SK-N-SH (cell line): ENCODE measurements at regions not wholly inside any gene's neighbourhood (a gene's known extent, or its start where the extent isn't known, plus 50 kb on each side); places are given as distances from the start of the nearest gene placed in this dataset.

Source experiments
- CTCF ChIA-PET: fragments of 300-600, 350-600 bp; formaldehyde crosslinking; extraction: SDS; loops from one replicate; lab custom pipeline; 2021; lab: Yijun Ruan, JAX
- POLR2A ChIA-PET: fragments of 350-600 bp; sonication (Branson Sonifier 250); formaldehyde crosslinking; extraction: SDS; loops from one replicate; lab custom pipeline; 2020; ENCODE audit warnings: antibody characterized with exemption, inconsistent platforms; lab: Yijun Ruan, JAX
- DNase-seq: peaks from one replicate; pipeline ENCODE4 v3.0.0; 2012
- H2AFZ ChIP-seq: fragments of 200-600 bp; sonication (generic); 2 replicates; pipeline ENCODE4 v1.8.1; 2016; ENCODE audit warnings: antibody characterized with exemption, mild to moderate bottlenecking, low read depth
- H3F3A ChIP-seq: fragments of 200-600 bp; sonication (generic); replicated peaks from 2 replicates; pipeline ENCODE3; 2016; ENCODE audit warnings: antibody characterized with exemption, mild to moderate bottlenecking; ENCODE audit not compliant: insufficient read depth
- H3K27ac ChIP-seq, 2 experiments: fragments of 200-500 bp in 1 of 2; fragments of 200-600 bp in 1 of 2; sonication (Bioruptor generic) in 1 of 2; sonication (generic), shearing (Covaris generic) in 1 of 2; 2 replicates each; pipeline versions ENCODE4 v1.5.1 to v1.6.1; 2014 to 2016; ENCODE audit warnings: low read depth in 2 of 2, inconsistent platforms in 1 of 2, low read length in 1 of 2, mild to moderate bottlenecking in 1 of 2, mixed read lengths in 1 of 2
- H3K27me3 ChIP-seq: fragments of 200-600 bp; sonication (generic), shearing (Covaris generic); 2 replicates; pipeline ENCODE4 v1.6.1; 2016; ENCODE audit warnings: mixed run types; ENCODE audit not compliant: insufficient read depth
- H3K36me3 ChIP-seq, 2 experiments: fragments of 200-500 bp in 1 of 2; fragments of 200-600 bp in 1 of 2; sonication (Bioruptor generic) in 1 of 2; sonication (generic) in 1 of 2; replicated peaks in 1 of 2; 2 replicates each; pipeline versions ENCODE3 to v1.5.1; 2014 to 2016; ENCODE audit warnings: low read length in 1 of 2, mild to moderate bottlenecking in 1 of 2; ENCODE audit not compliant: insufficient read depth in 2 of 2, control insufficient read depth in 1 of 2
- H3K4me1 ChIP-seq, 2 experiments: fragments of 200-500 bp in 1 of 2; fragments of 200-600 bp in 1 of 2; sonication (Bioruptor generic) in 1 of 2; sonication (generic), shearing (Covaris generic) in 1 of 2; 2 replicates each; pipeline versions ENCODE4 v1.5.1 to v1.6.1; 2014 to 2016; ENCODE audit warnings: low read depth in 1 of 2, low read length in 1 of 2, mixed run types in 1 of 2; ENCODE audit not compliant: insufficient read depth in 2 of 2, control insufficient read depth in 1 of 2
- H3K4me2 ChIP-seq: fragments of 200-600 bp; sonication (generic), shearing (Covaris generic); 2 replicates; pipeline ENCODE4 v1.6.1; 2017; ENCODE audit warnings: mixed run types
- H3K4me3 ChIP-seq, 2 experiments: fragments of 200-500 bp in 1 of 2; fragments of 200-600 bp in 1 of 2; sonication (Bioruptor generic) in 1 of 2; sonication (generic), shearing (Covaris generic) in 1 of 2; 2 replicates each; pipeline versions ENCODE4 v1.5.1 to v1.8.1; 2014 to 2016; ENCODE audit warnings: low read depth in 2 of 2, inconsistent platforms in 1 of 2, low read length in 1 of 2, mild to moderate bottlenecking in 1 of 2, mixed read lengths in 1 of 2, moderate library complexity in 1 of 2
- H3K79me2 ChIP-seq: fragments of 200-600 bp; sonication (generic); 2 replicates; pipeline ENCODE4 v1.8.1; 2017; ENCODE audit warnings: mild to moderate bottlenecking; ENCODE audit not compliant: insufficient read depth
- H3K9ac ChIP-seq: fragments of 200-600 bp; sonication (generic); 2 replicates; pipeline ENCODE4 v1.6.1; 2017; ENCODE audit warnings: mixed run types
- H3K9me2 ChIP-seq: fragments of 200-600 bp; sonication (generic); 2 replicates; pipeline ENCODE4 v1.6.1; 2017; ENCODE audit warnings: mixed run types
- H3K9me3 ChIP-seq: fragments of 200-600 bp; sonication (generic); 2 replicates; pipeline ENCODE4 v1.6.1; 2017; ENCODE audit warnings: mixed run types, mild to moderate bottlenecking, moderate library complexity
- H4K20me1 ChIP-seq: fragments of 200-600 bp; sonication (generic); 2 replicates; pipeline ENCODE4 v1.6.1; 2017; ENCODE audit warnings: mild to moderate bottlenecking, mixed run types; ENCODE audit not compliant: insufficient read depth
- EZH2phosphoT487 ChIP-seq: fragments of 200-600 bp; sonication (generic); IDR thresholded peaks from 2 replicates; pipeline ENCODE4 v1.6.1; 2017; ENCODE audit warnings: low read depth, mixed run types, mild to moderate bottlenecking, antibody characterized with exemption, moderate library complexity, borderline replicate concordance
- FOXJ3 ChIP-seq: sonication (generic); formaldehyde crosslinking; IDR thresholded peaks from 2 replicates; pipeline ENCODE4 v1.5.1; 2020; ENCODE audit warnings: mild to moderate bottlenecking, missing genetic modification reagents
- FOXM1 ChIP-seq: IDR thresholded peaks from 2 replicates; pipeline ENCODE4 v1.4.0; 2012; ENCODE audit warnings: low read depth, mild to moderate bottlenecking
- MAX ChIP-seq: IDR thresholded peaks from 2 replicates; pipeline ENCODE4 v1.4.0; 2012; ENCODE audit warnings: low read depth
- MXI1 ChIP-seq: IDR thresholded peaks from 2 replicates; pipeline ENCODE4 v1.6.1; 2012; ENCODE audit warnings: mild to moderate bottlenecking, low read depth, low read length, improper control_type of control experiment
- PBX3 ChIP-seq: IDR thresholded peaks from 2 replicates; pipeline ENCODE4; 2012
- POLR2AphosphoS5 ChIP-seq: IDR thresholded peaks from 2 replicates; pipeline ENCODE4 v1.6.1; 2012; ENCODE audit warnings: low read depth, low read length
- RCOR1 ChIP-seq: fragments of 150-350 bp; IDR thresholded peaks from 2 replicates; pipeline ENCODE4 v1.6.1; 2017; ENCODE audit warnings: antibody characterized with exemption, low read length
- REST ChIP-seq: IDR thresholded peaks from 2 replicates; pipeline ENCODE4 v1.6.1; 2012; ENCODE audit warnings: mild to moderate bottlenecking, low read depth, low read length, moderate library complexity
- RFX5 ChIP-seq: IDR thresholded peaks from 2 replicates; pipeline ENCODE4 v1.6.1; 2012; ENCODE audit warnings: mild to moderate bottlenecking, improper control_type of control experiment, low read length
- RXRA ChIP-seq: IDR thresholded peaks from 2 replicates; pipeline ENCODE4 v1.4.0; 2012; ENCODE audit warnings: low read depth, mild to moderate bottlenecking, borderline replicate concordance
- TAF1 ChIP-seq: IDR thresholded peaks from 2 replicates; pipeline ENCODE4 v1.6.1; 2012; ENCODE audit warnings: low read depth, mild to moderate bottlenecking, low read length, moderate library complexity, borderline replicate concordance
- TCF12 ChIP-seq: IDR thresholded peaks from 2 replicates; pipeline ENCODE4 v1.4.0; 2012
- TEAD4 ChIP-seq: IDR thresholded peaks from 2 replicates; pipeline ENCODE4 v1.4.0; 2012; ENCODE audit warnings: mild to moderate bottlenecking, borderline replicate concordance; ENCODE audit not compliant: insufficient read depth
- WGBS: methylation state at CpG from one replicate; pipeline ENCODE4 v1.1.6; 2017; ENCODE audit warnings: low lambda C conversion rate; 5-methylcytosine and 5-hydroxymethylcytosine counted together

- no peak overlapping the region for H3K27ac ChIP-seq
- ChIA-PET CTCF (no interaction called here), POLR2A (no interaction called here)
- H3K79me2 ChIP-seq, result no peaks in the 10 kb centered on the region
- no peaks in the 10 kb centered on the region for H3F3A ChIP-seq
- 50% methylated on average over 4 of the region's 4 CpGs for WGBS
- H3K9ac ChIP-seq, result no peak overlapping the region
- no peak overlapping the region for H3K4me3 ChIP-seq
- DNase-seq, result no peak
- no peak overlapping the region for H3K4me2 ChIP-seq
- no peaks in the 10 kb centered on the region for H3K36me3 ChIP-seq
- H2AFZ ChIP-seq, result no peak overlapping the region
- no peaks in the 10 kb centered on the region for H3K4me1 ChIP-seq
- H3K9me2 ChIP-seq, result no peaks in the 10 kb centered on the region
- no peaks in the 10 kb centered on the region for H3K9me3 ChIP-seq
- TF ChIP-seq MAX, result no peak
- no peak for TF ChIP-seq FOXJ3 (CRISPR knock-in tag)
- no peak for TF ChIP-seq FOXM1
- no peak for TF ChIP-seq MXI1
- TF ChIP-seq POLR2AphosphoS5, result no peak
- no peak for TF ChIP-seq PBX3
- TF ChIP-seq REST, result no peak
- TF ChIP-seq RXRA, result no peak
- TF ChIP-seq RCOR1, result no peak
- no peak for TF ChIP-seq TCF12
- no peak for TF ChIP-seq TAF1
- TF ChIP-seq TEAD4, result no peak
- TF ChIP-seq EZH2phosphoT487, result no peak
- TF ChIP-seq, all 33 proteins: peak for 0
- H3K27me3 ChIP-seq, result no peaks in the 10 kb centered on the region
- H4K20me1 ChIP-seq, result no peaks in the 10 kb centered on the region
Measured at GRCh38 chr15:47971637-47972036, 149.2 kb upstream of the SLC24A5 start.

GRCh38 chr15:47972738-47973137 lies 148.1 kb upstream of the SLC24A5 start:
- Histone ChIP-seq H3K79me2 (no peaks in the 10 kb centered on the region), H3K4me2 (no peak overlapping the region), H3K4me1 (no peaks in the 10 kb centered on the region), H2AFZ (no peak overlapping the region), H3F3A (no peaks in the 10 kb centered on the region), H4K20me1 (no peaks in the 10 kb centered on the region), H3K9me2 (no peaks in the 10 kb centered on the region), H3K36me3 (no peaks in the 10 kb centered on the region), H3K9ac (no peak overlapping the region), H3K4me3 (no peak overlapping the region), H3K9me3 (no peaks in the 10 kb centered on the region), H3K27me3 (no peaks in the 10 kb centered on the region), H3K27ac (no peak overlapping the region)
- ChIA-PET CTCF (interaction anchor here (0.6 kb wide), 1 partner anchor 721 kb away, joined by 3 read pairs; no protein-coding TSS in a partner anchor), POLR2A (no interaction called here)
- WGBS, result 21% methylated on average over 3 of the region's 3 CpGs
- DNase-seq, result no peak
- TF ChIP-seq RFX5, result no peak
